ENCODE measurements at regions not wholly inside any gene's neighbourhood (a gene's known extent, or its start where the extent isn't known, plus 50 kb on each side); places are given as distances from the start of the nearest gene placed in this dataset.

- Histone ChIP-seq H3K4me3 (ENCODE audit: insufficient read depth, low read length, poor library complexity, severe bottlenecking) (no peak overlapping the region), H3K9ac (ENCODE audit: low read length) (no peak overlapping the region), H3F3A (ENCODE audit: insufficient read depth) (no peaks in the 10 kb centered on the region), H3K27me3 (ENCODE audit: low read length) (no peaks in the 10 kb centered on the region), H3K27ac (ENCODE audit: low read depth, low read length) (no peak overlapping the region), H3K9me3 (ENCODE audit: insufficient read depth, low read length) (no peaks in the 10 kb centered on the region), H4K20me1 (ENCODE audit: low read depth, low read length) (no peaks in the 10 kb centered on the region), H3K9me2 (replicated peaks; ENCODE audit: insufficient read depth, low read length) (no peaks in the 10 kb centered on the region), H2AFZ (ENCODE audit: low read depth, low read length, severe bottlenecking) (no peak overlapping the region), H3K79me2 (ENCODE audit: insufficient read depth, low read length) (no peaks in the 10 kb centered on the region), H3K36me3 (ENCODE audit: low read length) (no peaks in the 10 kb centered on the region), H3K4me2 (ENCODE audit: low read depth, low read length, poor library complexity, severe bottlenecking) (no peak overlapping the region)
- no peak for TF ChIP-seq EZH2phosphoT487 (conservative IDR thresholded peaks at IDR 0.05; ENCODE audit: low read length)
- TF ChIP-seq, protein P1, sequence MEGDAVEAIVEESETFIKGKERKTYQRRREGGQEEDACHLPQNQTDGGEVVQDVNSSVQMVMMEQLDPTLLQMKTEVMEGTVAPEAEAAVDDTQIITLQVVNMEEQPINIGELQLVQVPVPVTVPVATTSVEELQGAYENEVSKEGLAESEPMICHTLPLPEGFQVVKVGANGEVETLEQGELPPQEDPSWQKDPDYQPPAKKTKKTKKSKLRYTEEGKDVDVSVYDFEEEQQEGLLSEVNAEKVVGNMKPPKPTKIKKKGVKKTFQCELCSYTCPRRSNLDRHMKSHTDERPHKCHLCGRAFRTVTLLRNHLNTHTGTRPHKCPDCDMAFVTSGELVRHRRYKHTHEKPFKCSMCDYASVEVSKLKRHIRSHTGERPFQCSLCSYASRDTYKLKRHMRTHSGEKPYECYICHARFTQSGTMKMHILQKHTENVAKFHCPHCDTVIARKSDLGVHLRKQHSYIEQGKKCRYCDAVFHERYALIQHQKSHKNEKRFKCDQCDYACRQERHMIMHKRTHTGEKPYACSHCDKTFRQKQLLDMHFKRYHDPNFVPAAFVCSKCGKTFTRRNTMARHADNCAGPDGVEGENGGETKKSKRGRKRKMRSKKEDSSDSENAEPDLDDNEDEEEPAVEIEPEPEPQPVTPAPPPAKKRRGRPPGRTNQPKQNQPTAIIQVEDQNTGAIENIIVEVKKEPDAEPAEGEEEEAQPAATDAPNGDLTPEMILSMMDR (IDR thresholded peaks at IDR 0.05; ENCODE audit: insufficient read depth, low read length, poor library complexity, severe bottlenecking) = no peak
These were observed 281.8 kb downstream of the RNF144B start for GRCh38 chr6:18668994-18669393.

GRCh38 chr6:18672852-18673251, 285.7 kb downstream of the RNF144B start:
- Histone ChIP-seq H3K4me3 (ENCODE audit: insufficient read depth, low read length, poor library complexity, severe bottlenecking) (no peak overlapping the region), H2AFZ (ENCODE audit: low read depth, low read length, severe bottlenecking) (no peak overlapping the region), H3K4me2 (ENCODE audit: low read depth, low read length, poor library complexity, severe bottlenecking) (no peak overlapping the region), H4K20me1 (ENCODE audit: low read depth, low read length) (no peaks in the 10 kb centered on the region), H3K27ac (ENCODE audit: low read depth, low read length) (no peak overlapping the region), H3K36me3 (ENCODE audit: low read length) (no peaks in the 10 kb centered on the region), H3K9me2 (replicated peaks; ENCODE audit: insufficient read depth, low read length) (no peaks in the 10 kb centered on the region), H3K27me3 (ENCODE audit: low read length) (no peaks in the 10 kb centered on the region), H3K9me3 (ENCODE audit: insufficient read depth, low read length) (no peaks in the 10 kb centered on the region), H3K9ac (ENCODE audit: low read length) (no peak overlapping the region), H3F3A (ENCODE audit: insufficient read depth) (no peaks in the 10 kb centered on the region), H3K79me2 (ENCODE audit: insufficient read depth, low read length) (no peaks in the 10 kb centered on the region)
- no peak for TF ChIP-seq EZH2phosphoT487 (conservative IDR thresholded peaks at IDR 0.05; ENCODE audit: low read length)
- TF ChIP-seq, protein P1 (IDR thresholded peaks at IDR 0.05; ENCODE audit: insufficient read depth, low read length, poor library complexity, severe bottlenecking) = no peak

DNA sequence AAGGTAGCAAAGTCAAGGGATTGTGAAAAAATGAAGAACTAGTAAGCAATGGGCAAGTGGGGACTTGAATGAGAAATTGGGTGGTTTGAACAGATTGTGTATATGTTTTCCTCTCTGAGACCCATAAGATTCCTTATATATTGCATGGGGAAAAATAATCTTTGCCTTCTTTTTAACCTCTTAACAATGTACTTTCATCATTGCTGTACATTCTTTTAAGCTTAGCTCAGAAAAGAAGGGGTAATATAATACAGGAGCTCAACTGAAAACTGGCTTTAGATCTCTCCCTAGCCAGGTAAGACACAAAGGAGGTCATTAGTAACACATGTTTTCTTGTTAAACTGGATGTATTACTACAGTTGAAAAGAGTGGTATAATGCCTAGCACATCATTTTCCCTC, 287.2 kb downstream of the RNF144B start:
- H2AFZ ChIP-seq (ENCODE audit: low read depth, low read length, severe bottlenecking) = no peak overlapping the region
- no peak overlapping the region for H3K9ac ChIP-seq (ENCODE audit: low read length)
- no peaks in the 10 kb centered on the region for H4K20me1 ChIP-seq (ENCODE audit: low read depth, low read length)
- no peak overlapping the region for H3K4me2 ChIP-seq (ENCODE audit: low read depth, low read length, poor library complexity, severe bottlenecking)
- H3K9me3 ChIP-seq (ENCODE audit: insufficient read depth, low read length) = no peaks in the 10 kb centered on the region
- H3K27me3 ChIP-seq (ENCODE audit: low read length) = no peaks in the 10 kb centered on the region
- H3K79me2 ChIP-seq (ENCODE audit: insufficient read depth, low read length) = no peaks in the 10 kb centered on the region
- no peaks in the 10 kb centered on the region for H3K36me3 ChIP-seq (ENCODE audit: low read length)
- no peak overlapping the region for H3K4me3 ChIP-seq (ENCODE audit: insufficient read depth, low read length, poor library complexity, severe bottlenecking)
- no peaks in the 10 kb centered on the region for H3K9me2 ChIP-seq (replicated peaks; ENCODE audit: insufficient read depth, low read length)
- no peaks in the 10 kb centered on the region for H3F3A ChIP-seq (ENCODE audit: insufficient read depth)
- H3K27ac ChIP-seq (ENCODE audit: low read depth, low read length) = no peak overlapping the region
- TF ChIP-seq, protein P1 (IDR thresholded peaks at IDR 0.05; ENCODE audit: insufficient read depth, low read length, poor library complexity, severe bottlenecking) = no peak
- TF ChIP-seq EZH2phosphoT487 (conservative IDR thresholded peaks at IDR 0.05; ENCODE audit: low read length) = no peak
